Cerebellar nuclear complex (tissue), 1 donor: ENCODE measurements at regions not wholly inside any gene's neighbourhood (a gene's known extent, or its start where the extent isn't known, plus 50 kb on each side); places are given as distances from the start of the nearest gene placed in this dataset.
"Not testable (repeated sequence)": the region's sequence is repeated elsewhere in the genome, so short reads cannot be mapped to it uniquely, and the experiment has no call there.

ENCODE experiments used
- DNase-seq, 2 experiments: peaks; one replicate each; lab custom pipeline; 2025; lab: John Stamatoyannopoulos, UW

DNA sequence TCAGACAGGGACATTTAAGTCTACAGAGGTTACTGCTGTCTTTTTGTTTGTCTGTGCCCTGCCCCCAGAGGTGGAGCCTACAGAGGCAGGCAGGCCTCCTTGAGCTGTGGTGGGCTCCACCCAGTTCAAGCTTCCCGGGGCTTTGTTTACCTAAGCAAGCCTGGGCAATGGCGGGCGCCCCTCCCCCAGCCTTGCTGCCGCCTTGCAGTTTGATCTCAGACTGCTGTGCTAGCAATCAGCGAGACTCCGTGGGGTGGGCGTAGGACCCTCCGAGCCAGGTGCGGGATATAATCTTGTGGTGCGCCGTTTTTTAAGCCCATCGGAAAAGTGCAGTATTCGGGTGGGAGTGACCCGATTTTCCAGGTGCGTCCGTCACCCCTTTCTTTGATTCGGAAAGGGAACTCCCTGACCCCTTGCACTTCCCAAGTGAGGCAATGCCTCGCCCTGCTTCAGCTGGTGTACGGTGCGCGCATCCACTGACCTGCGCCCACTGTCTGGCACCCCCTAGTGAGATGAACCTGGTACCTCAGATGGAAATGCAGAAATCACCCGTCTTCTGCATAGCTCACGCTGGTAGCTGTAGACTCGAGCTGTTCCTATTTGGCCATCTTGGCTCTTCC lies 134.1 kb upstream of the KITLG start:
- not testable (repeated sequence) for DNase-seq

DNA sequence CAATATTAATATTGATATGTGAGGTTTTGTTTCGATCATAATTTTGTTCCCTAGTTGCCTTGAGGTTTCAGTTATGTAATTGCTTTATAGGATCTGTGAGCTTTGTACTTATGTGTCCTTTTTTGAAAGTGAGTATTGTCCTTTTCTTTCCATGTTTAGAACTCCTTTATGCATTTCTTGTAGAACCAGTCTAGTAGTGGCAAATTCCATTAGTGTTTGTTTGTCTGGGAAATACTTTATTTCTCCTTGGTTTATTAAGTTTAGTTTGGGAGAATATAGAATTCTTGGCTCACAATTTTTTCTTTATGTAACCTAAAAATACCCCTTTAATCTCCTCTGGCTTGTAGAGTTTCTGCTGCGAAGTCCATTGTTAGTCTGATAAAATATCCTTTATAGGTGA lies 127.5 kb upstream of the KITLG start:
- DNase-seq = no peak

DNA sequence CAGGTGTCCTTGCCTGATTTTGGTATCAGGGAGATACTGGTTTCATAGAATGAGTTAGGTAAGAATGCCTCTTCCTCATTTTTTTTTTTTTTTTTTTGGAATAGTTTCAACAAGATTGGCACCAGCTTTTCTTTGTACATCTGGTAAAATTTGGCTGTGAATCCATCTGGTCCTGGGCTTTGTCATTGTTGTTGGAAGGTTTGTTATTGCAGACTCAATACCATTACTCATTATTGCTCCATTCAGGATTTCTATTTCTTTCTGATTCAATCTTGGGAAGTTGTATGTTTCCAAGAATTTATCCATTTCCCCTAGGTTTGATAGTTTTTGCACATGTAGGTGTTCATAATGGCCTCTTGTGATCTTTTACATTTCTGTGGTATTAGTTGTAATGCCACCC lies 126.0 kb upstream of the KITLG start:
- DNase-seq = no peak

DNA sequence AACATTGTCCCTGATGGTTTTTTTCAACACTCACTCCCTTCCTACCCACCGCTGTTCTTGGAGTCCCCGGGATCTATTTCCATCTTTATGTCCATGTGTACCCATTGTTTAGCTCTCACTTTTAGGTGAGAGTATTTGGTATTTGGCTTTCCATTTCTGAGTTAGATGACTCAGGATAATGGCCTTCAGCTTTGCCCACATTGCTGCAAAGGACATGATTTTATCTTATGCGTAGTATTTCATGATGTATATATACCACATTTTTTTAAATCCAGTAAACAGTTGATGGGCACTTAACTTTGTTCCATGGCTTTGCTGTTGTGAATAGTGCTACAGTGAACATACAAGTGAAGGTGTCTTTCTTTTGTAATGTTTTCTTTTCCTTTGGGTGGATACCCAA lies 123.5 kb upstream of the KITLG start:
- no peak for DNase-seq

DNA sequence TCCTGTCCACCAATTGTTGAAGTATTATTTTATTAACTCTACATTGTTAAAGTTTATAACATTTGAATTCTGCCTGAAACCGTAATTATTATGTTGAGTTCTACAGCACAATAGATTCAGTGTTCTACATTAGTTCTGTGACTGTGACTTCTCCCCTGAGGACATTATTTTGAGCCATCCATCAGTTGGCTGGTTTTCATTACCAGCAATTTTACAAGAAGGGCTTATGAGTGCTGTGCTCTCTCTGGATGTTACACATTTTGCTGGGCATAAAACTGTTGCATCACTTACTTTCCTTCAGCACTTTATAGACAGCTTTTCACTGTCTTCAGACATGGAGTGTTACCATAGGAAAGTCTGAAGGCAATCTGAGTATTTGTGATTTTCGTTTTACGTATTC lies 118.2 kb upstream of the KITLG start:
- DNase-seq = no peak

DNA sequence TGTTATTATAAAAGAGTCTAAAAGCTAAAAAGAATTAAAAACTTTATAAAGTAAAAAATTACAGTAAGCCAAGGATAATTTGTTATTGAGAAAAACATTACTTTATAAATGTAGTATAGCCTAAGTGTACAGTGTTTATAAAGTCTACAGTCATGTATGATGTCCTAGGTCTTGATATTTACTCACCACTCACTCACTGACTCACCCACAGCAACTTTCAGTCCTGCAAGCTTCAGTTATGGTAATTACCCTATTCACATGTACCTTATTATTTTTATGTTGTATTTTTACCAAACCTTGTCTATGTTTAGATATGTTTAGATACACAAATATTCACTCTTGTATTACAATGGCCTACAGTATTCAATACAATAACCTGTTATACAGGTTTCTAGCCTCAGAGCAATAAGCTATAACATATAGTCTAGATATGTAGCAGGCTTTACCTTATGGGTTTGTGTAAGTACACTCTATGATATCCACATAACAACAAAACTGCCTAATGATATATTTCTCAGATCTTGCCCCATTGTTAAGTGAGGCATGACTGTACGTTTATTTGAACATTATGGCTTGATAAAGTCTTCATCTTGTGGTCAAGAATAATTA lies 113.7 kb upstream of the KITLG start:
- DNase-seq = no peak

DNA sequence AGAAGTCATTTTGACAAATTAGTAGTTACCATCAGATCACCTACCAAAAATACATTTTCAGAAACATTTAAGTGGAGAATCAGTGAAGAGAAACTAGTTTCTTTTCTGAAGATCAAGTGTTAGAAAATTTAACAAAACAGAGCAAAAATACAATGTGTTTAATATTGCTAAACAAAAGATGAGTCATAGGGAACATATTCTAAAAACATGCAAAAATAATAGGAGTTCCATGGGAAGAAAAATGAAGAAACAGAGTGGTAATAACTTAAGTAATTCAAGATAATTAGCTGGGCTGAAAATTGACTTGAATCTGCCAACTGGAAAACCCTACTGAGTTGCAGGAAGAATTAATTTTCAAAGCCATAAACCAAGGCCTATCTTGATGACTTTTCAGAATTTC lies 111.5 kb upstream of the KITLG start:
- no peak for DNase-seq

DNA sequence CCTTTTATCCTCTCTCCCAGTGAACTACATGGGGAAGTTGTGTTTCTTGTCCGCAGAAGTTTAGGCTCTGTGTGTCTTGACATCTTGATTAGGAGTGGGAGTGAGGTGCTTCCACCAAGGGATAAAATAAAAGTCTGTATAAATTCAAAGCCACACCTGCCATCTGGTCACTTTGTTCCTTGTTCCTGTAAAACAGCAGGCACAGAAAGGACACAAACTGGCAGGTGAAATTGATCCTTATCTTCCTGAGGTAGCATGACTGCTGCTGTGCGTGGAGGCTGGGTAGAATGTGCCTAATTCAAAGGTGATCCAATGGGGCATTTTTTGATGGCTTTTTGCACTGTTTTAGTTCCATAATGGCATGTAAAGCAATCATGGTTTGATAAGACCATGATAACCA lies 104.3 kb upstream of the KITLG start:
- no peak for DNase-seq

DNA sequence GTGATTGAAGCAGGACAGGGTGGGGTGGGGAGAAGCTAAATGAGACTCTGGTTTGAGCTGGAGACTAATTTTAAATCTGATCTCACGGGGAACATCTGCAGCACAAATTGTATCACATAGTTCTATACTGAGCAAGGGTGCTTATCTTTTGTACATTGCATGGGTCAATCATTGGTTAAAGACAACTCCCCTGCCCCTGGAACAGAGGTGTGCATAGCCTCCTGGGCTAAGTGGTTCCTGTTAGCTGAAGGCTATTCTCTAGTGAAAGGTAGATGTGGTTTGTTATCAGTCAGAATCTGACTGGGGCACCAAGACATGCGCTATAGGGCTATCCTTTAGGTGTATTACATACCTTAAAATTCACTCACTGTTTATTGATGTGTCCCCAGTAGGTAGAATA lies 103.9 kb upstream of the KITLG start:
- no peak for DNase-seq

DNA sequence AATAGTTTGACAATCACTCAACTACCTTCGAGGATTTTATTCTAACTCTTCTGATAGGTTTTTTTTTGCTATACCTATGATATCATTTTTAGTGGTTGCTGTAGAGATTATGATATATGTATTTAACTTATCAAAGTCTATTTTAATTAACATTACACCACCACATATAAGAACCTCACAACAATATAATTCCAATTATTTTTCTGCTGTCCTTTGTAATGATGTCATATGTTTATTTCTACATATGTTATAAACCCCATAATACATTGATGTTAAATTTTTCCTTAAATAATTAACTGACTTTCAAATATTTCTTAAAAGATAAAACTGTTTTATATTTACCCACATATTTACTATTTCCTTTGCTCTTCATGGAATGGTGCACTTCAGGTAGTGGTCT lies 103.4 kb upstream of the KITLG start:
- DNase-seq = no peak

DNA sequence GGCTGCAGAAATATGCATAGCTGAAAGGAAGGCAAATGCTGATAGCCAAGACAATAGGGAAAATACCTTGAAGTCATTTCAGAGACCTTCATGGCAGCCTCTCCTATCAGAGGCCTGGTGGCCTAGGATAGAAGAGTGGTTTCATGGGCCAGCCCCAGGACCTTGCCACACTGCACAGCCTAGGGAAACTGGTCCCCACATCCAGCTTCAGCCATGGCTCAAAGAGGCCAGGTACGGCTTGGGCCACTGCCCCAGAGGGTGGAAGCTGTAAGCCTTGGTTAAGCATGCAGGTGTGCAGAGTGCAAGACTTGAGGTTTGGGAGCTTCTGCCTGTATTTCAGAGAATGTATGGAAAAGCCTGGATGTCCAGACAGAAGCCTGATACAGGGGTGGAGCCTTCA lies 101.0 kb upstream of the KITLG start:
- DNase-seq = no peak

DNA sequence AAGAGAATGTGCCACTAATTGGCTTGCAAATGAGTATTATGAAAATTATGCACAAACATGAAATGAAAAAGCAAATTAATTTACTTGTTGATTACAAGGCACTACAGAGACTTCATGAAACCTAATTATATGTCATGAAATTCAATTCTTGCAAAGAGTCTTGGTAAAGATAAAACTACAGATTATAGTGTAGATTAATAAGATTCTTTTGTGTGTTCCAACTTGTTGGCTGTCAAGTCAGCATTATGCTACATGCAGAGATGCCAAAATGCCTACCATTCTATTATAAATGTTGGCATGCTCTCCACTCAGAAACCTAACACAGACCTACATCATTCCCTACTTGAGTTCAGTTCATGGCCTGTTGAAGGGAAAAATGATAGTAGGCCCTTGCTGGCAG lies 97.2 kb upstream of the KITLG start:
- DNase-seq = no peak

DNA sequence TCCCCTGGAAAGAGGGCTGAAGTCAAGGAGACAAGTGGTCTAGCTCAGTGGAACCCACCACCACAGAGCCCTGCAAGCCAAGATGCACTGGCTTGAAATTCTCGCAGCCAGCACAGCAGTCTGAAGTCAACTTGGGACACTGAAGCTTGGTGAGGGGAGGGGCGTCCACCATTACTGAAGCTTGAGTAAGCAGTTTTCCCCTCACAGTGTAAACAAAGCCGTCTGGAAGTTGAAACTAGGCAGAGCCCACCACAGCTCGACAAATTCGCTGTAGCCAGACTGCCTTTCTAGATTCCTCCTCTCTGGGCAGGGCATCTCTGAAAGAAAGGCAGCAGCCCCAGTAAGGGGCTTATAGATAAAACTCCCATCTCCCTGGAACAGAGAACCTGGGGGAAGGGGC lies 87.3 kb upstream of the KITLG start:
- DNase-seq = not testable (repeated sequence)

DNA sequence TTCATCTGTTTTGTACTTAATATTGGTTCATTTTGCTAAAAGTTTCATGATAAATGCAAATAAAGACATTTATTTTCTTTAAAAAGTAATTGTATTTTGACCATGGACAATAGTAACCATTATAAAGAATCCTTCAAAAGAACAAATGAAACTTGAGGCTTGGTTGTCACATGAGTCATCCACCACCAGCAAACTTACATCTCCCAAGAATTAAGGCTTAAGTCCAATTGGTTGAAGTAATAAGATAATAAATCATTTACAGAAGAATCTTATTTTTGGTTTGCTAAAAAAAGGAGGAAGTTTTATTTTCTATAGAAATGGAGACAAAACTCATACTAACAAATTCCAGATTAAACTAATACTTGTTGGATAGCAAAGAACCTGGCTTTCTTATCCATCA lies 84.8 kb upstream of the KITLG start:
- no peak for DNase-seq

DNA sequence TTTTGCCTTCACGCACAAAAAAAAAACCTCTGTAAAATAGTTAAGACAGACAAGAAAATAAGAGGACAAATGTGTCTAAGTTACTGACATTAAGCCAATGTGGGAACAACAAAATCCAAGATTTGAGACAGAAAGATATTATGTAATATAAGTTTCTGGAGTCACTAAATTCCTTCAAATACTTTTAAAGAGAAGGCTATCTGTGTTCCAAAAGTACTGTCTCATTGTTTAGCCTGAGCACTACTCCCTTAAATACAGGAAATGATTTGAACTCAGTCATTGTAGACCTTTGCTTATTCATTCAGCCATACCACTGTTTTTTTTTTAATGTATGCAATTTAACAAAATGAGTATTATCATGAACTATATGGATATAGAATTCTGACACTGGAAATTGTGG lies 82.7 kb upstream of the KITLG start:
- DNase-seq = no peak

DNA sequence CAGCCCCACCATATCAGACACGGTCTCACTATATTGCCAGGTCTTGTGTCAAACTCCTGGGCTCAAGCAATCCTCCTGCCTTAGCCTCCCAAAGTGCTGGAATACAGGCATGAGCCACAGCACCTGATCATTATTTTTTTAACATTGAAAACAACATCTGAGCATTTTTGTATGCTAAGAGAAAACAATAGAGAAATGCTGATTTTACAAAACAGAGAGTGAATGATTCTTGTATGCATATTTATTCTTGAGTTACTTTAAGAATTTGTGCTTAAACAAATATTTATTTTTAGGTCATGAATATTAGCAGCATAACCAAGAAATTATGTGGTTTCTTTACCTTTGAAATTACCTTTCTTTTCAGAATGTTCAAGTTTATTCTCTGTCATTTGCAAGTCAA lies 81.8 kb upstream of the KITLG start:
- no peak for DNase-seq

DNA sequence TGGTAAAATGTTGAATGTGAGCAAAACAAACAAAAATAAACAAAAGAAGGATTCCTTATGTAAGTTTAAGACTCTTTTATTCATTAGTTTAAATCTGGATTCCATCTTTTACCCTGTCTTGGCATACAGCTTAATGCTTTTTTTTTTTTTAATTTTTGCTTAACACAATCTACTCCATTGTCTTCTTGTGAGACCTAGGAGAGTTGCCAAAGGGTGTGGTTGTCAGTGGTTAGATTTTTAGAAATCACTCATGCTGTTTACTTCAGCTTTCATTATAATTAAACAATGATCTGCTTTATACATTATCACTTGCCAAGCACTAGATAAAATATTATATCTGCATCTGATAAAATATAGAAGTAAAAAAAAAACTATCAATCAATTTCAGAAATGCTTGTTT lies 77.7 kb upstream of the KITLG start:
- no peak for DNase-seq

DNA sequence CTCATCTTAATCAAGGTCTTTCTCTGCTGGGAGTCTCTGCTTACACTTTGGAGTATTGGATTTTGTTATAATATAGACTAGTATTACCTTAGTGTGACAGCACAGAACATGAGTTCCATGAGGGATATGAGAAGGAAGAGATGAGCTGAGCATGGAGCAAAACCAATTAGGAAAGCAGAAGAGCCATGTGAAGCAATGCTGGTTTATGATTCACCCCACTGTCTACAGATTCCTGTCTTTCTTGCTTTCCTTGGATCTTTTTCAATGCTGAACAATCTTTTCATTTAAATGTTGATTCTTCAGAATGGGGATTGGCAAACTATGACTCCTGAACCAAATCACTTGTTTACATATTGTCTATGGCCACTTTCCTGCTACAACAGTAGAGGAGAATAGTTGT lies 70.4 kb upstream of the KITLG start:
- no peak for DNase-seq

DNA sequence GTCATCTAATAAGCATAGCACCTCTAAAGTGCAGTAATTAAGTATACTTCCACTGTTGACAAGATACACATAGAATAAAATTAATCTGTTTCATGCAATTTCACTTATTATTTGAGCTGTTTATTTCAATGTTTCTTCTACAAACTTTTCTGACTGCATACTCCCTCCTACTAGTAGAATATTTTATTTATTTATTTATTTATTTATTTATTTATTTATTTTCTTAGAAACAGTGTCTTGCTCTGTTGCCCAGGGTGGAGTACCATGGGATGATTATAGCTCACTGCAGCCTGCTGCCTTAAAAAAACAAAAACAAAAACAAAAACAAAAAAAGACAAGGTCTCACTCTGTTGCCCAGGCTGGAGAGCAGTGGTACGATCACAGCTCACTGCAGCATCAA lies 68.4 kb upstream of the KITLG start:
- DNase-seq = no peak

DNA sequence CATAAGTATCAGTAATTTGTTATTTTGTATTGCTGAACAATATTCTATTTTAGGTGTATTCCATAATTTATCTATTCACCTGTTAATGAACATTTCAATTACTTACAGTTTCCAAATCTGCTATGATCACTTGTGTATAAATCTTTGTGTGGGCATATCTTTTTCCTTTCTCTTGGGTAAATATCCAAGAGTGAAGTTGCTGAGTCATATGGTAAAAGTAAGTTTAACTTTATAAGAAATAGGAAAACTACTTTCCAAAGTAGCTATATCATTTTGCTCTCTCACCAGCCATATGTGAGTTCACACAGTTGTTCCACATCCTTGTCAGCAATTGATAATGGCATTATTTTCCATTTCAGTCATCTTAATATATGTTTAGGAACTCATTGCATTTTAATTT lies 66.6 kb upstream of the KITLG start:
- DNase-seq = no peak

DNA sequence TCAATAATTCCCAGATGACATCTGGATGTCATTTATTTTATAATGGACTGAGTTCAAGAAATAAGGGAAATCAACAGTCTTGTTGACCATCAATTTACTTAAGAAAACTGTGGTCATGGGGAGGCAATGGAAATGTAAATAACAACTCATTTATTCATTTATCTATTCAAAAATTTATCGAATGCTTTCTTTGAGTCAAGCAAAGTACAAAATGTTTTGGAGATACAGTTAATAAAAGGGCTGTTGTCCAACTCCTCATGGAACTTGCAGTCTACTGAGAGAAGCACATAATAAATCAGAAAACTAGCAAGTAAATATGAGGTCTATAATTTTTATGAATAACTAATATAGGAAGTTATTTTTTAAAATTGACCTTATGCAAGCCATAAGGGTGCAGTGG lies 65.5 kb upstream of the KITLG start:
- no peak for DNase-seq

DNA sequence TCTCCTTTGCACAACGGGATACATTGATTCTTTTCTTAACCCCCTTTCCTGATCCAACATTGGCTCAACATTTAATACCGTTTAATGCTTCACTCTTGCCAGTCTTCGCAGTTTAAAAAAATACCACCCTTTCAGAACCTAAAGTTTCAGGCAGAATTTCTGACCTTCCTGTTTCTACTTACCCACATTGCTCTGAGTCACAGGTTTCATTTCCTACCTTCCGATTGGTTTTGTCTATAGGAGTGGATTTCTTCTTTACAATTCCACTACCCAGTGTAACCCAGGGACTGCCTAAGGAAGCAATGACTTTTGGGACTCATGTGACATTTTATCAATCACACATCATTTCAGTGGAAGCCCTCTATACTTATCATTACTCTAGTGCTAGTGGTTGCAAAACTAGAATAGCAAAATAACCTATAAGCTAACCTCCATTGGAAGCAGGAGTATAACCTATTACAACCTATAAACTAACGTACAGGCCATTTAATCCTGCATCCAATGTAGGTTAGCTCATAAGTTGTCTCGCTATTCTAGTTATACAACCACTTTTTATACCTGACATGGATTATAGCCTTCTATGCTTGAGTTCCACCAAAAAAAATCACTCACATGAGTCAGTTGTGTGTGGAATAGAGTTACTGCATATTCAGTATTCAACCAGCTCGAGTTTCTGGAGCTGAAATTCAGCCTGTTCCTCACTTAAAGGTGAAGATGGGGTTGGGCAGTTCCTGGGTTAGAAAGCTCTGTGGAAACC lies 64.9 kb upstream of the KITLG start:
- no peak for DNase-seq

DNA sequence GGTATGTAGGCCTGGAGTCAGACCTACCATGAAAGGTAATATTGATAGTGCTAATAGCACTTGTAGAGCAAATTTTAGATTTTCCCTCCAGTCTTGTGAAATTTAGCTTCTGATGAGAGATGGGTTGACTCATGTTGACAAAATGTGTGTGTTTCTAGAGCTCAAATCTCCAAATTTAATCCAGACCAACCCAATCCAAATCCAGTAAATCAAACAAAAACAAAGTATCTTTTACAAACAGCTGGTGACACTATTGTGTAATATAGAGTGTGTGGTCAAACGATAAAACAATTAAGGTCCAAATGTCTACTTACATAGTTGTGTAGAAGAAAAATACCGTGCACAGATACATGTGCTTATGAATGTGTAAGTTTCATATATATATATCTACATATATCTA lies 63.4 kb upstream of the KITLG start:
- DNase-seq = no peak
